COLO668 (cell line): ENCODE measurements at regions not wholly inside any gene's neighbourhood (a gene's known extent, or its start where the extent isn't known, plus 50 kb on each side); places are given as distances from the start of the nearest gene placed in this dataset.

Source experiments
- DNase-seq: peaks from one replicate; lab custom pipeline; 2025; ENCODE audit not compliant: unreplicated experiment; lab: John Stamatoyannopoulos, UW

- DNase-seq: no peak
Measured at GRCh38 chr21:27261676-27262075, 294.8 kb upstream of the ADAMTS5 start.

DNA sequence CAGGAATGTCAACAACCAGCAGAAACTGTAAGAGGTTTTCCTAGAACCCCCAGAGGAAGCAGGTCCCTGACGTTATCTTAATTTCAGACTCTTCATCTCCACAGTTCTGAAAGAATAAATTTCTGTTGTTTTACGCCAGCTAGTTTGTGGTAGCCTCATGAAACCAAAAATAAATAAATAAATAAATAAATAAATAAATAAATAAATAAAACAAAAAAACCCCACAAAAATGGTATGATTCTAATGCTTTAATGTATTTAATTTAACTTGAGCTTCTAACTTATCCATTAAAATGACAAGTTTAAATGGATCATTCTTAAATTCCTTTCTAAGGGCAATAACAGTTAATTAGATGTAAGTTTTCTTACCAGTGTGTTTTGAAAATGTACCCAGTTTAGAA is 293.8 kb upstream of the ADAMTS5 start:
- DNase-seq: no peak

DNA sequence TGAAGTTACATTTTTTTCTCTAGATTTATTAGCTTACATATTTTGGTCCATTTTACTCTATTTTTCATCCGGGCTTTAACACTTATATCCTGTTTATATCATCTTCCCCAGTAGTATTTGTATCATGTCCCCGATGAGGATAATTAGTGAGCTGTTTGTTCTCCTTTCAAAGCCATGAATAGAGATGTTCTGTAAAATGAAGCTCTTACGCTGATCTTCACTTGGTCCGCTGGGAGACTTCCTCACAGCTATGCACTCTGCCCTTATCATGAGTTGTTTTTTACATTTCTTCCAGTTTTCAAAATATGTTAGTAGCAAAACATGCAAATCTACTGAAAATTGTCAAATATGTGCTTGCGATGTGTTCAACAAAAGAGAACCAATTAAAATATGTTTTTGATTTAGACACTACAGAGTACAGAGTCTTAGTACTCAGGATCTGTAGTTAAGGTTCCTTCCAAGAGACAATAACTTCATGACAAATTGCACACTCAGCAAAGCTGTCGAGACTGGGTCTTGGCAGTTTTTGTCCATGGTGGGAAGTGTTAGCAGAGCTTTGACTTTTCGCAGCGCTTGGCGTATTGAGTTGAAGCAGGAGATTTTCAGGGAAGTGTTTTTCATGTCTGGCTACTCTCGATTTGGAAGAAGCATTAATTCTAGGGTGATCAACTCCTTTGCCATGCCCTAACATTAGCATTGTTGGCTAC is 292.0 kb upstream of the ADAMTS5 start:
- no peak for DNase-seq

DNA sequence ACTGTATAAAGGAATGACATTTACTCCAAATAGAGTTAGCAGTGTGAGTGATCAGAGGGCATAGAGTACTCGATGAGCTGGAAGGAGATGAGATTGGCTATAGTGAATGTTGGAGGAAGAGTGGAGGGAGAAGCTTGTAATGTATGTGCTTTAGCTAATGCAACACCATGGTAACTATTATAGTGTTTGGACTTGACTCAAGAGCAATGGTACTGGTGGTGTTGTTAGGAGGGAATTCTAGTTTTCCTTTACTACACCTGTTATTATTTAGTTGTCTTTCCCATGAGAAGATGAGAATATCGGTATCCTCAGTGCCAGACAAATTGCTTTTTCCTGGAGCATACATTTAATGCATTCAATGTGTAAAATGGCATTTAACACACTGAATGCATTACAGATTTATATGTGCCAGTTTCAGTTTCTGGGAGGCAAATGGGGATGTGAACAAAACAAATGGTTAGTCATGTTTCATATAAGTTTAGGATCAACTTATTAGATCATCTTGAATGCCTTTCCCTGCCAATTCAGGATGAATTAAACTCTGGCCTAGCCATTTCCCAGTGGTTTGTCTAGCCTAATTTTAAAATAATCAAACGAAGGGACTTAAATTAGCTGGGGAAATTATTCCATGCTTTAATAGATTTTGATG is 291.1 kb upstream of the ADAMTS5 start:
- no peak for DNase-seq

GRCh38 chr21:27257226-27257625 is 290.3 kb upstream of the ADAMTS5 start:
- no peak for DNase-seq

DNA sequence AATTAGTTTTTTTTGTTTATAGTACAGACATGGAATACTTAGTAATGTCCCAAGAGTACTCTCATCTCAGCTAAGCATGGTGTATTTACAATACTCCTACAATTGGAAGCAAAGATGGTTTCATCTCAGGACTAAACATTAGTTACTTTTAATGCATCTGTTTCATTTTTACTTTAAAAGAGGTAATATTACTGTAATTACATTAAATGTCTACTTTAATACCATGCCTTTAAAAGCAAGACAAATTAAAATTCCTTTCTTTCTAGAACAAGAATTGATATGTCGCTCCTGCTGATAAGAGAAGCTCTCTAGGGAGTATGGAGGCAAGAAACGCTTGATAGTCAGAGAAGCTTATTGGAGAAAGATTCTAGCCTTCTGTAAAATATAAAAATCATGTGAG is 284.9 kb upstream of the ADAMTS5 start:
- DNase-seq: no peak

GRCh38 chr21:27250366-27250765 is 283.5 kb upstream of the ADAMTS5 start:
- no peak for DNase-seq

GRCh38 chr21:27248814-27249213 is 281.9 kb upstream of the ADAMTS5 start:
- DNase-seq: no peak

- no peak for DNase-seq
Measured at GRCh38 chr21:27246741-27247140, 279.9 kb upstream of the ADAMTS5 start.

- no peak for DNase-seq
Measured at GRCh38 chr21:27244776-27245175, 277.9 kb upstream of the ADAMTS5 start.

GRCh38 chr21:27244352-27244751 is 277.5 kb upstream of the ADAMTS5 start:
- DNase-seq: no peak

GRCh38 chr21:27240839-27241238 is 274.0 kb upstream of the ADAMTS5 start:
- DNase-seq: no peak

DNA sequence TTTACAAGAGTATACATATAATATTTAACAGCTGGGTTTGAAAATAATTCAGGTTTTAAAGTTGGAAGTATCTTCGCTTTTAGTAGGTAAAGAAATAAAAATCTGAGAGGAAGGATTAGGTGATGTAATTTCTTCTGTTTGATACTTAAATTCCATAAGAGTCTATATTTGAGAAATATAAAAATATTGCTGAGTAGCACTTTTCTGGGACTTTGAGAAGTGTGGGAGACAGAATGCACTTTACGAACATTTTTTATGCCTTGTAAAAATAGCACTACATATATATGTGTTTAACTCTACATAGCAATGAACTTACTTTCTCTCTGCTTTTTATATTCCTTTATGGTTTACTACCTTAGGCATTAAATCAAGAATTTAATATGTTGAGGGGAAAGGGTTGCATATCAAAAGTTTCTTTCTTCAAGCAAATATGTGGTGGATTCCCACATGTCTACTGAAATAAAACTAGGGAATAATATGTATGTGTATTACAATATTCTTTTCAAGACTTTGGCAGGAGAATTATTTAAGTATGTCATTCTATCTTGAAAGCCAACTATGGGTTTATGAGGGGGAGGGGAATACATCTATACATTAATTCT is 266.7 kb upstream of the ADAMTS5 start:
- DNase-seq: no peak

- DNase-seq: no peak
Measured at GRCh38 chr21:27225940-27226339, 259.1 kb upstream of the ADAMTS5 start.

GRCh38 chr21:27225151-27225550 is 258.3 kb upstream of the ADAMTS5 start:
- DNase-seq: no peak

GRCh38 chr21:27224169-27224568 is 257.3 kb upstream of the ADAMTS5 start:
- no peak for DNase-seq

DNA sequence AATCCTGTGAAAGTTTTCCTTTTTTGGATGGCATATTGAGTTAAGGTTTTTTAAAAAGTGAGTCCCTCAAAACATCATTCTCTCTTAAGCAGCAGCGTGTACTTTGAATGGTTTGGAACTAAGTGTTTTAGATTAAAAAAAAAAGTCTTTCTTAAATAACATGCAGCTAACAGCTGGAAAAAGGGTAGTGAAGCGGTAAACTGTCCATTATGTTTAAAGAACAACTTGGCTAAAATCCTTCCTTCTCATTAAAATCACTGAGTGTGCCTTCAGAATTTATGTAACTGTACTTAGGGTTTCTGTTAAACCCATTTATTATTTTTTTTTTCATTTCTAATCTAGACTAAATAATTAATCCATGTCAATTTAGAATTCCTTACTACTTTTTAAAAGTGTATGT is 254.2 kb upstream of the ADAMTS5 start:
- no peak for DNase-seq

- no peak for DNase-seq
Measured at GRCh38 chr21:27220416-27220815, 253.5 kb upstream of the ADAMTS5 start.

DNA sequence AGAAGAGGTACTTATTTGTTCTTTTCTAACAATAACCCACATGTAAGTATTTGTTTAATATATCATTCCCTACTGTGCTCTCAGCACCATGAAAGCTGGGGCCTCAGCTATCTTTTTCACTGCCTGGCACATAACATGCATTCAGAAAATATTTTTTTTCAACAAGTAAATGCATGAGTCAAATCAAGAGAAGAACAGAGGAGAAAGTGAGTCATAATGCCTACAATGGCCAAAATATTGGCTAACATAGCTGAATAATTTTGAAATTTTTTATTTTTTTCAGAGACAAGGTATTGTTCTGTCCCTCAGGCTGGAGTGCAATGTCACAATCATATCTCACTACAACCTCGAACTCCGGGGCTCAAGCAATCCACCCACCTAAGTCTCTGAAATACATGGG is 252.2 kb upstream of the ADAMTS5 start:
- DNase-seq: no peak

DNA sequence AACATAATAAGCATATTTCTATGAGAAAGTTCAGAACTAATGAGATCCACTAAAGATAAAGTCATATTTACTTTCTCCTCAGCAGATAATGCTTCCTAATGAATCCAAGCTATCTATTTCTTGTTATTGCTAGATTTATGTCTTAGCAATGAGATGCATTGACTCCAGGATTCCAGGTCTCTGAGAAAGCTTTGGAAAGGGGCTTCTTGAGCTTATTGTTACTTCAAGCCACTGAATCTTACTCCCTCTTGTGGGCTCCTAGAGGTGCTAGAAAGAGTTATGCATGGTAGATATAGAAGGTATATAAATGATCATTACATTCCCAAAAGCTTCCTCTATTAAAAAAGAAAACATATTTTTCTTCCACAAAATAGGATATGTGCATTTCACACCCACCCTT is 246.4 kb upstream of the ADAMTS5 start:
- DNase-seq: no peak

- no peak for DNase-seq
Measured at GRCh38 chr21:27212441-27212840, 245.6 kb upstream of the ADAMTS5 start.

- DNase-seq: no peak
Measured at GRCh38 chr21:27209546-27209945, 242.7 kb upstream of the ADAMTS5 start.
